Left hindlimb (tissue), 1 donor: ENCODE measurements at regions not wholly inside any gene's neighbourhood (a gene's known extent, or its start where the extent isn't known, plus 50 kb on each side); places are given as distances from the start of the nearest gene placed in this dataset.
"Not testable (repeated sequence)": the region's sequence is repeated elsewhere in the genome, so short reads cannot be mapped to it uniquely, and the experiment has no call there.

Experiments
- DNase-seq: peaks from one replicate; pipeline ENCODE4 v3.0.0-alpha.2; 2018

DNA sequence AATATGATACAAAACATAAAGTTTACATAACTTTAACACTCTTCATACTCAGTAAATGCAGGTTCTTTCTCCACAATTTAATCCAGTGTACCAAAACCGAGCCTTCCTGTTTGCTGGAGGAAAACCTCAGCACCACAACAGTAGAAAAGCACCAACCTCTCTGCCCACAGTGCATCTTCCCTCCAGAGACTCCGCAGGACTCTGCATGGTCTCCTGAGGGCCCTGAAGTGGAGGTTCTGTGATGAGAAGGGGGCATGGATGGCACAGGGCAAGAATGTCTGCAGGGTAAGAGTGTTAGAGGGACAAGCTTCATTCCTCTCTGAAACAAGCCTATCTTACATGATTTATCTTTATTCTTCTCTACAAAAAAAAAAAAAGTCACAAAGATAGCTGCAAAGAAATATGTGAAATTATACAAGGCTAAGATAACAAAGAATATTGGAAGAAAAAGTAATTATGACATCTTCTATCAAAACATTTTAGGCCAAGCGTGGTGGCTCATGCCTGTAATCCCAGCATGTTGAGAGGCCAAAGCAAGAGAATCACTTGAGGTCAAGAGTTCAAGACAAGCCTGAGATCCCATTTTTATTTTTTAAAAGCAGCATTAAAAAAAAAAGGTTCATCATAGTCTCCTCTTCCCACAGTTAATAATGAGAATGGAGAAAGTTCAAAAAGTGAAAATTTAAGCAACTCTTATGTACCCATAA lies 102.0 kb downstream of the VPREB1 start:
- no peak for DNase-seq

DNA sequence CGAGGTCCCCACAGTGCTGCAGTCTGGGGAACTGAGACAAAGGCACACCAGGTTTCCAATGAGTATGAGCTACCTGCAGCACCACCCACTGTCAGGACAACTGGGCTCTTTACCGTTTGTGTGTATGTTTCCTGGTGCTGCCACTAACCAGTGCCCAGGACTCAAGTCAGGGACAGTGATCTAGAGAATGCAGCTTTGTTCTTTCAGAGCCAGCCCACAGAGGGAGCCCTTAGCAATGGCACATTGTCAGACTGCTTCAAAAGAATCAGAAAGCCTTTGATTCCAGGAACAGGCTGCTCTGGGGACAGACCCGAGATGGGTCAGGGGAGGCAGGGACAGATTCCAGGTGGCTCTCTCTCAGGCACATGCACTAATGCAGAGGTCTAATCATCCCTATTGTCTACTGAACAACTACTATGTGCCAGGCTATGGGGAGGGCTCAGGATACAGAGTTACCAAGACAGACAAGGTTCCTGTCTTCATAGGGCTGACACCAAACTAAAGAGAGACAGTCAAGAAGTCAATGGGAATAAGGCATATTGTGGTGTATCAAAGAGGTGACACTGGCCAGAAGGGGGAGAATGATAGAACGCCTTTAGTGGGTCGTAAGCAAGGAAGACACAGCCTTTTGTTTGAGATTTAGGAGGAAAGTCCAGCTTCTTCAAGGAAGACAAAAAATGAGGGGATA lies 103.7 kb downstream of the VPREB1 start:
- DNase-seq: no peak

DNA sequence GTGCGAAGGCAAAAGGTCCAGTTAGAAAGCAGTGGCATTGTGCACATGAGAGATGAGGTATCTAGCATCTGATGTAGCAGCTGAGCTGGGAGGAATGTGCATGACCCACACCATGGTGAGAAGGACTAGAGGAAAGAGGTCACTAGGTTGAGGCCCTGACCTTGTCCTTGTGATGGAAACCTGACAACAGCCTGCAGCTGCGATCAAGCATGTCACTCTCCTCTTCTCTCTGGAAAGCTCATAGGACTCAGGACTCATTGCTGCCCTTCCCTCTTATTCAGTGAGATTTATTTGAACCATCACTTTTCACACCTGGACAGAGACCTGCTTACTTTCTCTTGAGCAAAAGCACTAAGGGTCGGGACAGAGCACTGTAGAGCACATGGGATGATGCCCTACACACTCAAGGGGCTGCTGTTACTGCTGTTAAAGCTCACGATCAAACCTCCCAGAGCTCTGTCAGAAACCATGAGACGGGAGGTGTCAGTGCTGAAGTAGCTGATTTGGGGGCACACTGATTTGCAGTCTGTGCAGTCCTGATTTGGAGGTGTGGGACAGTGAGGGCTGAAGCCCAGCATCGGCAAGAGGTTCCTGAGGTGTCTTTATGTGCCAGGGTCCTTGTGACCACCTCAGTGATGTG lies 104.3 kb downstream of the VPREB1 start:
- DNase-seq: no peak

DNA sequence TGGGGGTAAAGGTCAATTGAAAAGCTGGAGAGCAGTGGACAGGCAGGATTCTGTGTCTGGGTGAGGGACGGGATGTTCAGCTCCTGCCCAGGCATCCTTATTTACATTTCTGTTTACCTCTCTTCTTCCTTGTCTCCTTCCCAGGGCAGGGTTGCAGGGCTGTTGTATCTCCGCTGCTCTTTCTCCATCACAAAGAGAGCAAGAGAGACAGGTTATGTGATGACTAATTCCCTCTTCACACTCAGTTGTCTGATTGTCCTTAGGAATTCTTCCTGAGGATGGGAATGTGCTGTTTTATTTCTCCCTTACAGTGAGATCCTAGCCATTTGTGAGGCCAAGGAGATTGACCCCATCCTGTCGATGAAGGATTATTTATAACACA lies 104.9 kb downstream of the VPREB1 start:
- DNase-seq: no peak

DNA sequence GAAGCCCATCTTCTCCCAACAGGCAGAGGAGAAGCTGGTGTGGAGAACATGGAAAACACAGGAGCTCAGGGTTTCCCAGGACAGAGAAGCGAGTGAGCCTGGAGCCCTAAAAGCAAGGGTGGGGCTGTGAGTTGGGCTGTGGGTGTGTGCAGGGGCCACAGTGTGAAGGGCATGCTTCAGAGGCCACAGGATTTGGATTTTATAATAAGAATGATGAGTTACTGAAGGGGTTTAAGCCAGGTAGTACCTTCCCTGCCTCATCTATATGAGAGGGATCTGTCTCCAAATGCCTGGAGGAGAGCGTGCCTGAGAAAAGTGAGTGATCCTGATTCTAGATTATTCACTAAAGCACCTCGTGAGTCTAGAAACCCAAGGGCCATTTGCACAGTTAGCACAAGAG lies 106.8 kb downstream of the VPREB1 start:
- no peak for DNase-seq

DNA sequence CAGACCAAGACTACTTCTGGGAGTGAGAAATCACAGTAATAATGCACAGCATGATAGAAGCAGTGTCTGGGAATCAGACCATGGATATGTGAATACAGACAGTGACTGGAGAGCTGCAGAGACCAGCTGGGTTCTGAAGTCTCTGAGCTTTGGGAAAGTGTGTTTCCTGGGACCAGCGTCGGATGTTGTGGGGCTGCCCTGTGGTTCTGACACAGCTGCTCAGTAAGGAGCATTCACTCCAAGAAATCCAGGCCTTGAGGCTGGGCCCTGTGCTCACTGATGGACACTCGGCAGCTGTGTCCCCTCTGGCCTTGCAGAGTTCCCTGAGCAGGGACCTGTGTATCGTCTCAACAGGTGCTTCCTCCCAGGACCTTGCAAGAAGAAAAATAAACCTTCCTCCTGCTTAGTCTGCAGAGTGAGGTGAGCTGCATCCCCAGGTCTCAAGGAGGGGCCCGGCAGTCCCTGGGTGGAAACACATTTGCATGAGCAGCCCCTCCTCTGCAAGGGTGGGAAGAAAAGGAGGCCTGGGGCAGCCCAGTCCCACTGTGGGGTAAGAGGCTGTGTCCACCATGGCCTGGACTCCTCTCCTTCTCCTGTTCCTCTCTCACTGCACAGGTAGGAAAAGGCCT lies 107.9 kb downstream of the VPREB1 start:
- DNase-seq: no peak

DNA sequence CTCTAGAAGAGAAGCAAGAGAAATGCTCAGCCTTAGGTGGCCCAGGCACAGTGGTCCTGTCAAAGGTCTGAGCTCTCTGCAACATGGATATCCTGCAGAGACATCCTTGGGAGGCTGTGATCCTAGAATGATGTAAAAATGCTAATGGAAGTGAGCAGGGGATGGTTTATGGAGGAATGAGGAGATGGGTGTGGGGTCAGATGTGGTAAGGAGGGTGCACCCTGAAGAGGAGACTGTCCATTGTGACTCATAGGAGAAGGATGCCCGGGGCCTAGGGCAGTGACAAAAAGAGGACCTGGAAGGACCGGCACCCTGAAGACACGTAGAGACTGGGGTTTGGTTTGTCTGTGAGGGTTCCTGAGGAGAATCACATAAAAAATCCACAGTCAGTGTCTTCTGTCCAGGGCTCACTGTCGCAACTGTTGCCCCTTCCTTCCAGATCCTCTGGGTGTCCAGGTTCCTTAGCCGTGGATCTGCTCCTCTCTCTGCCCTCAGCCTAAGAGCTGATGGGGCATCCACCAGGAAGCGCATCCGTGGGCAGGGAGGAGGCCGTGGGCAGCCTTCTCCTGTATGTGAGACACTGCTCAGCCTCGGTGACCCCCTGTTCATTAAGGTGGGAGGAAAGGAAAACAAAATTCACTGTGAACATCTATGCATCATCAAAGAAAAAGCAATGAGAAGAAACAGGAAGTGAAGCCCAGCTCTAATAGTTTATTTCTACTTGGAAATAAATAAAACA lies 110.7 kb downstream of the VPREB1 start:
- no peak for DNase-seq

DNA sequence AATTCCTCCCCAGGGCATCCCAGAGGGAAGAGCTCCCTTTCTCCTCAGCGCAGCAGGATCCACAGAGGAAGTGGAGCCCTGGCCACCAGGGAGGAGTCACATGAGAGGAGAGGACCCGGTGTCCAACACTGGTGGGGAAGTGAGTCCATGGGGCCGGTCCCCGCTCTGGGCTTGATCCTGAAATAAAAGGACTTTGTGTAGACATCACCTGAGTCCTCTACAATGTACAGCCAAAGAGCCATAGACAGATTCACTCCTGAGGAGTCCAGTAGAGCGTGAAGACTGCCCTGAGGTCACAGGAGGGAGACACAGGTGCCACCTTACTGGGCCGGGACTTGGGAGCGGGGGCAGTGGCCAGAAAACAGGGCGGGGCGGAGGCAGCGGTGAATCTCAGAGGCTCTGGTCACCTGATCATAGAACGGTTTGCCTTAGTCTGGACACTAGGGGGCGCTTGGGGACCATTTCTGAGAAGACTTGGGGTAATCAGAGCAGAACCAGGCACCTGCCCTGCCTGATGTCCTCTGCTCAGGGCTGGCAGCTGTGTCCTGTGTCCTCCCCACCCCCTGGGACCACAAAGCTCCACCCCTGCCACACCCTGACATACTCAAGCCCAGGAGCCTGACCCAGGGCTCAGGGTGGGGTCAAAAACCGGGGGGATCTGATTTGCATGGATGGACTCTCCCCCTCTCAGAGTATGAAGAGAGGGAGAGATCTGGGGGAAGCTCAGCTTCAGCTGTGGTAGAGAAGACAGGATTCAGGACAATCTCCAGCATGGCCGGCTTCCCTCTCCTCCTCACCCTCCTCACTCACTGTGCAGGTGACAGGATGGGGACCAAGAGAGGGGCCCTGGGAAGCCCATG lies 112.7 kb downstream of the VPREB1 start:
- peak; percentile 72 for DNase-seq

DNA sequence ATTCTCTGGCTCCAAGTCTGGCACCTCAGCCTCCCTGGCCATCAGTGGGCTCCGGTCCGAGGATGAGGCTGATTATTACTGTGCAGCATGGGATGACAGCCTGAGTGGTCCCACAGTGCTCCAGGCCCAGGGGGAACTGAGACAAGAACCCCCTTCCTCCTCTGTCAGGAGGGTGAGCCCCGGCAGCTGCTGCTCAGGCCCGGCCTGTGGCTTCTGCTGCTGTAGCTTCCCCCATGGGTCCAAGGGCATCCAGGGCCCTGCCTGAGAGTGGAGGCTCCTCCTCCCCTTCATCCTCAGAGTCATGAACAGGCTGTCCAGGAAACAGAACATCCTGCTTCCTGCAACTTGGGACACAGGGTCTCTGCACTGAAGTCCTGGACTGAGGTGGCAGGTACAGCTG lies 113.6 kb downstream of the VPREB1 start:
- DNase-seq: no peak

DNA sequence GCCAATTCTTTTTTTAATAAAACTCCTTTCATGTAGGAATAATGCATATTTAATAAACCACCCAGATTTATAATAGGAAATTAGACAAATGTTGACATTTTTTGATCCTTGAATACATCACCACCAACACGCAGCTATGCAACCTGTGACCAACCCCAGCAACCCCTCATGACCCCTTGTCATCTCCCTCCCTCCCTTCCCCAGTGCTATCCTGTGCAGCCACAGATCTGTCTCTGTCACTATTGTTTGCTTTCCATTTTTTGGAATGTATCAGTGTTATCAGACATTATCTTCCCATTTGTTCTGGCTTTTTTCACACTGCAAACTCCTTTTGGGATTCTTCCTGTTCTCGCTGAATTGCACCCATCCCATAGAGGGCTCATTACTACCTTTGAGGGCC lies 114.1 kb downstream of the VPREB1 start:
- DNase-seq: no peak

DNA sequence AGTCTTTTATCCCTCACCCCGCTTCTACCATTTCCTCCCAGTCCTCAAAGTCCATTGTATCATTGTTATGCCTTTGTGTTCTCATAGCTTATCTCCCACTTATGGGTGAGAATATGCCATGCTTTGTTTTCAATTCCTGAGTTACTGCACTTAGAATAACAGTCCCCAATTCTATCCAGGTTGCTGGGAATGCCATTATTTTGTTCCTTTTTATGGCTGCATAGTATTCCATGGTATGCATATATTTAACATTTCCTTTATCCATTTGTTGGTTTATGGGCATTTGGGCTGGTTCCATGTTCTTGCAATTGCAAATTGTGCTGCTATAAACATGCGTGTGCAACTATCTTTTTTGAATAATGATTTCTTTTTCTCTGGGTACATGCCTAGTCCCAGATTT lies 114.9 kb downstream of the VPREB1 start:
- no peak for DNase-seq

DNA sequence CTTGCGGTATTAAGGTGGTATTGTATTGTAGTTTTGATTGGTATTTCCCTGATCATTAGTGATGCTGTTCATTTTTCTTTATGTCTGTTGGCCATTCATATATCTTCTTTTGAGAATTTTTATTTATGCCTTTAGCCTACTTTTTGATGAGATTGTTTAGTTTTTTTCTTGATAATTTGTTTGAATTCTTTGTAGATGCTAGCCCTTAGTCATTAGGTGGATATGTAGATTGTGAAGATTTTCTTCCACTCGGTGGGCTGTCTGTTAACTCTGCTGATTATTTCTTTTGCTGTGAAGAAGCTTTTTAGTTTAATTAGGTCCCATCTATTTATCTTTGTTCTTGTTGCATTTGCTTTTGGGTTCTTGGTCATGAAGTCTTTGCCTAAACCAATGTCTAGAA lies 115.4 kb downstream of the VPREB1 start:
- no peak for DNase-seq

DNA sequence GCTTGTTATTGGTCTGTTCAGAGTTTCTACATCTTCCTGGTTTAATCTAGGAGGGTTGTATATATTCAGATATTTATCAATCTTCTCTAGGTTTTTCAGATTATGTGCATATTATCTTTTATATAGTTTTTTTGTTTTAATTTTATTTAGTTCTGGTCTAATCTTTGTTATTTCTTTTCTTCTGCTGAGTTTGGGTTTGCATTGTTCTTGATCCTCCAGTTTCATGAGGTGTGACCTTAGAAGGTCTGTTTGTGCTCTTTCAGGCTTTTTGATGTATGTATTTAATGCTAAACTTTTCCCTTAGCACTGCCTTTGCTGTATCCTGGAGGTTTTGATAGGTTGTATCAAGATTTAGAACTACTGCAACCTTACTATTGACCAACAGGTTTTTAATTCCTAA lies 117.7 kb downstream of the VPREB1 start:
- no peak for DNase-seq

DNA sequence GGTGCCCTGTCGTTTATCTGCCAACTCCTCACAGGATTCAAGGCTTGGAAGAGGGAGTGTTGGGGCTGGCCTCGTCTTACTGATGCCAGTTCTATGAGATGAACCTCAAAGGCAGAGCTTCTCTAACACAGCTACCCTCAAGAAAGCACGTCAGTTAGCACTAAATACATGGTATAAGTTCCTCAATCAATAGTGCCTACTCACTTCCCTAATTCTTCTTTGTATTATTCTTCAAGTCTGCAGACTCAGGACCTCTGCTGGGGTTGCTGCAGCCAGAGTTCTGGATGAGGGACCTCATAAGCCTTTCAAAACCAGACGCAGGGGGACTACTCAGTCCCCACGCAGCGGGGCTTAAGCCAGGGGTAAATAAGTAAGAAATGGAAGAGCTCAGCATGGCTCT lies 118.3 kb downstream of the VPREB1 start:
- no peak for DNase-seq

DNA sequence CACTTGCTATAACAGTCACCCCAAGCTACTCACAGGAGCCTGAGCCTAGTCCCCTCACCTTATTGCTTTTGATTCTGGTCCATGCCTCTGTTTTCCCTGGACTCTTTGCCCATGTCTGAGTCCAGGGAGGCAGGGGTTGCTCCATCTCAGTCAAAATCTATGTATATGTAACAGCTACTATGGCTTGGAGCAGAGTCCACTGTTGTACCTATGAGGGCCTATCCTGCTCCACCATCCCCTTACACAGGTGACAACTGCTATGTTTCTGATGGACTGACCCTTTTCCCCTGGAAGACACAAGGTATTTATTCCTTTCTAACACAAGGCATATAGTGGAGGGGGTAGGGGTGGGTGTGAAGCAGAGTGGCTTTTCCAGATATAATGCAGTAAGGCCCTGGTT lies 119.6 kb downstream of the VPREB1 start:
- no peak for DNase-seq

DNA sequence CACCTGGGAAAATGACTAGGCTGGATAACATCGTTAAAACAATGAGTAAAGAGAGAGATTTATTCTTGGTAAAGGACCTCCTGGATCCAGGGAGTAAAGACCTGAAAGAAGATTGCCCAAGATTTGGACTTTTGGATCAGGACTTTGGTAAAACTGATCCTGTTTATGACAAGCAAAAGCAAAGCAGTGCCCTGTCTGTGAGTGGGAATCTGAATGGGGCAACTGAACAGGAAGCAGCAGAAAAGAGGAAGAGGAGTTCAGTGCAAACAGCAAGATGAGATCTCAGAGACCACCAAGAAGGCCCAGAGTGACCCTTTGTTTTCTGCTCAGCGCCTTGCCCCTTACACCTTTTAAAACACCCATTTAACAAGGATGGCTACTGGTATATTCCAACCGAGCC lies 122.0 kb downstream of the VPREB1 start:
- DNase-seq: no peak

DNA sequence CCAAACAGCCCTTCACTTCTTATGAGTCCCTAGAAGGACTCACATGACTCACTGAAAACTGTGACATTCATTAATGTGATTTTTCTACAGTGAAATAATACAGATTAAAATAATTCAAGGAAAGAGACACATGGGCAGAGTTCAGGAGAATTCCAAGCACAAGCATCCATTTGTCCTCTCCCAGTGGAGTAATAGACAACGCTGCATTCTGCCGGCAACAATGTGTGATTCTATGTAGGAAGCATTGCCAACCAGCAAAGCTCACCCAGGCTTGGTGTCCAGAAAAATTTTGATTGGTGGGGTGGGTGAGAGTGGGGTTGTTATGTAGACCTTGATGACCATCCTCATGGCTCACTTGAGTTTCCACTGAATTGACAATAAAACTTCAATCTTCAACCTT lies 123.9 kb downstream of the VPREB1 start:
- DNase-seq: no peak

DNA sequence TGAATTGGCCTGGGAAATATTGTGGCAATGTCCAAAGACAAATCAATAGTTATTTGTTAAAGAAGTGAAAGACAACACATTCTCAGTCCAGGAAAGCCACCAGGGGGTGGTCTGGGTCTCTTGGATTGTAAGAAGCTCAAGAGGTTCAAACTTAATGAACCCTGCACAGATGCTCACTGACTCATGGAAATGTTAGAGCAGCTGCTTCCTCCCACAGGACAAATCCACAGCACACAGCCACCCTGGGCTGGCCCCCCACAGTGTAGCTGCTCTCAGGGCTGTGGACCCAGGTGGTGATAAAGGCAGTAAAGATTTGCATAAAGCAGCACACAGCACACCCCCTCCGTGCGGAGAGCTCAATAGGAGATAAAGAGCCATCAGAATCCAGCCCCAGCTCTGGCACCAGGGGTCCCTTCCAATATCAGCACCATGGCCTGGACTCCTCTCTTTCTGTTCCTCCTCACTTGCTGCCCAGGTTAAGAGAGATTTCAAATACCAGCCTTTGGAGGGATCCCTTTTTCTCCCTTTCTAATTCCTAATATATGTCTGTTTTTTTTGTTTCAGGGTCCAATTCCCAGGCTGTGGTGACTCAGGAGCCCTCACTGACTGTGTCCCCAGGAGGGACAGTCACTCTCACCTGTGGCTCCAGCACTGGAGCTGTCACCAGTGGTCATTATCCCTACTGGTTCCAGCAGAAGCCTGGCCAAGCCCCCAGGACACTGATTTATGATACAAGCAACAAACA lies 124.8 kb downstream of the VPREB1 start:
- DNase-seq: not testable (repeated sequence)

DNA sequence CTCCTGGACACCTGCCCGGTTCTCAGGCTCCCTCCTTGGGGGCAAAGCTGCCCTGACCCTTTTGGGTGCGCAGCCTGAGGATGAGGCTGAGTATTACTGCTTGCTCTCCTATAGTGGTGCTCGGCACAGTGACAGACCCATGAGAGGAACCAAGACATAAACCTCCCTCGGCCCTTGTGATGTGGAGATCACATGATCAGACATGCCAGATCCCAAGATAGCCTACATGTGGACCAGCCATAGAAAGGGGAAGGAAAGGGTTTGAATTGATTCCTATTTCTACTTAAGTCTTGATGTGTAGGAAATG lies 125.3 kb downstream of the VPREB1 start:
- no peak for DNase-seq

DNA sequence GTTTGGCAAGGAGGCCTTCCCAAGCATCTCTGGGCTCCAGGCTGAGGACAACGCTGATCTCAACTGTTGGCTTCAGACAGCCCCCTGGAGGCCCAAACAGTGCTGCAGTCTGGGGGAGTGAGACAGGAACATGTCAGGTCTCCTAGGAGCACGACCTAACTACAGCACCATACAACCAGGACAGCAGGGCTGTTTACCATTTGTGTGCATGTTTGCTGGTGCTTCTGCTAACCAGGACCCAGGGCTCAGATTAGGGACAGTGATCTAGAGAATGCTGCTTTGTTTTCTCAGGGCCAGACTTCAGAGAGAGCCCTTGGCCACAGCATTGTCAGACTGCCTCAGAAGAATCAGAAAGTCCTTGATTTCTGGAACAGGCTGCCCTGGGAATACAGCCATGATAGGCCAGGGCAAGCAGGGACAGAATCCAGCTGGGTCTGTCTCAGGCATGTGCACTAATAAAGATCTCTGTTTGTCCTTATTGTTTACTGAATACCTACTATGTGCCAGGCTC lies 126.5 kb downstream of the VPREB1 start:
- DNase-seq: no peak

DNA sequence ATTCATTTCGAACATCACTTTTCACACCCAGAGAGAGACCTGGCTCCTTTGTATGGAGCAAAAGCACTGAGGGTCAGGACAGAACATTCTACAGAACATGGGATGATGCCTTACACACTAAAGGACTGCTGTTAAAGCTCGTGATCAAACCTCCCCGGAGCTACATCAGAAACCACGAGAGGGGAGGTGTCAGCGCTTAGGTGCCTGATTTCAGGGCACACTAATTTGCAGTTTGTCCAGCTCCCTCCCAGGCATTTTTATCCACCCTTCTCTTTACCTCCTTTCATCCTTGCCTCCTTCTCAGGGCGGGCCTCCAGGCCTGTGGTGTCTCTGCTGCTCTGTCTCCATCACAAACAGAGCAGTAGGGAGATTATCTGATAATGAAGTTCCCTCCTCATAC lies 127.5 kb downstream of the VPREB1 start:
- DNase-seq: no peak
